GM23248 (cell line): ENCODE measurements at regions not wholly inside any gene's neighbourhood (a gene's known extent, or its start where the extent isn't known, plus 50 kb on each side); places are given as distances from the start of the nearest gene placed in this dataset.

Source experiments
- EZH2 ChIP-seq: fragments of 200-600 bp; sonication (generic); IDR thresholded peaks from 2 replicates; pipeline ENCODE4 v1.6.1; 2018; ENCODE audit warnings: antibody characterized with exemption, mild to moderate bottlenecking; ENCODE audit not compliant: insufficient read depth, poor library complexity, severe bottlenecking
- EZH2phosphoT487 ChIP-seq: fragments of 200-600 bp; sonication (generic); IDR thresholded peaks from 2 replicates; pipeline ENCODE4 v1.6.1; 2018; ENCODE audit warnings: antibody characterized with exemption, moderate library complexity, mild to moderate bottlenecking, low read depth; ENCODE audit not compliant: insufficient read depth

DNA sequence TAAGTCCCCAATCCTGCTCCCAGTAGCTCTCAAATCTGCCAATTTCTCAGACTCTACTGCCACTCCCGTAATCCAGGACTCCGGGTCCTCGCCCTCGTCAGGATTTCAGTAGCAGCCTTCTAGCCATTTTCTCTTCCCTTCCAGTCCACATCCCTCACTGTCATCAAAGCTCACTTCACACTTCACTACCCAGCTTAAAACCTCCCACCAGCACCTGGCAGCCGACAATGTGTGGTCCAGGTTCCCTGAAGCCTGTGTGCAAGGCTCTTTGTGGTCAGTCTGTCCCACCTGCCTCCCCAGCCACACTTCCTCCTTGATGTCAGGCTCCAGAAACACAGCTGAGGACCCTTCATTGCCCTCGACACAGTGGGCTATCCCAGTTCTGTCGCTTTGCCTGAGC, 304.5 kb upstream of the ROPN1 start:
- TF ChIP-seq EZH2 (no peak), EZH2phosphoT487 (no peak)
